Nephron progenitor cell (in vitro differentiated cells): ENCODE measurements at regions not wholly inside any gene's neighbourhood (a gene's known extent, or its start where the extent isn't known, plus 50 kb on each side); places are given as distances from the start of the nearest gene placed in this dataset.

ENCODE experiments used
- DNase-seq: peaks from one replicate; pipeline ENCODE4 v3.0.0; 2021
- H3K27ac Mint-ChIP-seq: 2 replicates; pipeline ENCODE4 v1.8.0; 2021; ENCODE audit warnings: mild to moderate bottlenecking, moderate library complexity, mixed read lengths
- H3K27me3 Mint-ChIP-seq: 2 replicates; pipeline ENCODE4 v1.8.0; 2021; ENCODE audit warnings: mild to moderate bottlenecking, low read depth, mixed read lengths; ENCODE audit not compliant: poor library complexity
- H3K36me3 Mint-ChIP-seq: 2 replicates; pipeline ENCODE4 v1.8.0; 2021; ENCODE audit warnings: low read depth, mixed read lengths
- H3K4me1 Mint-ChIP-seq: 2 replicates; pipeline ENCODE4 v1.8.0; 2021; ENCODE audit warnings: mixed read lengths
- H3K4me3 Mint-ChIP-seq: 2 replicates; pipeline ENCODE4 v1.8.0; 2021; ENCODE audit warnings: mild to moderate bottlenecking, moderate library complexity, mixed read lengths
- H3K9me3 Mint-ChIP-seq: 2 replicates; pipeline ENCODE4 v1.8.0; 2021; ENCODE audit warnings: mild to moderate bottlenecking, moderate library complexity, mixed read lengths
- CTCF ChIP-seq: fragments of 200-600 bp; sonication (generic); IDR thresholded peaks from 2 replicates; pipeline ENCODE4 v1.5.0; 2021; ENCODE audit warnings: antibody characterized with exemption

- H3K27ac Mint-ChIP-seq, result no peak overlapping the region
- TF ChIP-seq CTCF, result no peak
- peaks cover 10% of the 10 kb centered on the region for H3K27me3 Mint-ChIP-seq
- H3K9me3 Mint-ChIP-seq, result peaks cover 21% of the 10 kb centered on the region
- no peak overlapping the region for H3K4me3 Mint-ChIP-seq
- peaks cover 41% of the 10 kb centered on the region for H3K4me1 Mint-ChIP-seq
- H3K36me3 Mint-ChIP-seq, result peaks cover 6% of the 10 kb centered on the region
- no peak for DNase-seq
These were observed 64.5 kb downstream of the PSMG1 start for GRCh38 chr21:39118604-39119215.

GRCh38 chr21:39118061-39118460, 65.2 kb downstream of the PSMG1 start:
- Mint-ChIP-seq H3K27me3 (peaks cover 10% of the 10 kb centered on the region), H3K4me3 (no peak overlapping the region), H3K4me1 (peaks cover 44% of the 10 kb centered on the region), H3K36me3 (peaks cover 6% of the 10 kb centered on the region), H3K27ac (no peak overlapping the region), H3K9me3 (peaks cover 14% of the 10 kb centered on the region)
- DNase-seq, result no peak
- TF ChIP-seq CTCF, result no peak

GRCh38 chr21:39117440-39117970, 65.7 kb downstream of the PSMG1 start:
- Mint-ChIP-seq H3K9me3 (peaks cover 11% of the 10 kb centered on the region), H3K4me1 (peaks cover 48% of the 10 kb centered on the region), H3K27ac (no peak overlapping the region), H3K36me3 (peaks cover 5% of the 10 kb centered on the region), H3K4me3 (no peak overlapping the region), H3K27me3 (peaks cover 10% of the 10 kb centered on the region)
- TF ChIP-seq CTCF, result no peak
- no peak for DNase-seq

GRCh38 chr21:39116761-39117439, 66.4 kb downstream of the PSMG1 start:
- Mint-ChIP-seq H3K9me3 (peaks cover 5% of the 10 kb centered on the region), H3K4me1 (peaks cover 48% of the 10 kb centered on the region), H3K27me3 (peaks cover 10% of the 10 kb centered on the region), H3K4me3 (no peak overlapping the region), H3K27ac (no peak overlapping the region), H3K36me3 (no peaks in the 10 kb centered on the region)
- TF ChIP-seq CTCF, result no peak
- DNase-seq, result no peak

GRCh38 chr21:39115576-39116235, 67.5 kb downstream of the PSMG1 start:
- peak; percentile 14 for DNase-seq
- no peak for TF ChIP-seq CTCF
- Mint-ChIP-seq H3K27ac (no peak overlapping the region), H3K9me3 (peaks cover 4% of the 10 kb centered on the region), H3K4me3 (no peak overlapping the region), H3K4me1 (peaks cover 46% of the 10 kb centered on the region), H3K27me3 (peaks cover 10% of the 10 kb centered on the region), H3K36me3 (no peaks in the 10 kb centered on the region)
